ENCODE measurements at regions not wholly inside any gene's neighbourhood (a gene's known extent, or its start where the extent isn't known, plus 50 kb on each side); places are given as distances from the start of the nearest gene placed in this dataset.
"Not testable (repeated sequence)": the region's sequence is repeated elsewhere in the genome, so short reads cannot be mapped to it uniquely, and the experiment has no call there.

DNA sequence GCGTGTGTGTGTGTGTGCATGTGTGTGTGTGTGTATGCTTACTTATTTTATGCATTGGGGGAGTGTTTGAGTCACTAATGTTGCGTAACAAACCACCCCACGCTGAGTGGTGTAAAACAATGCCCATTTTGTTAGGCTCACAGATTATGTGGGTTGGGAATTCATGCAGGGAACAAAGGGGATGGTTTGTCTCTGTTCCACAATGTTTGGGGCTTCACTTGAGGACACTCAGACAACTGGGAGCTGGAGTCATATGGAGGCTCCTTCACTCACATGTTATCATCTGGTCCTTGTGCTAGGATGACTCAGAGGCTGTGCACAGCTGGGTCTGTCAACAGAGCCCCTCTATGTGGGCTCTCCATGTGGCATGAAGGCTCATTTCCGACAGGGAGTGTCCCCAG is 51.3 kb upstream of the LARGE1 start:
- DNase-seq (ENCODE audit: low spot score), result no peak

DNA sequence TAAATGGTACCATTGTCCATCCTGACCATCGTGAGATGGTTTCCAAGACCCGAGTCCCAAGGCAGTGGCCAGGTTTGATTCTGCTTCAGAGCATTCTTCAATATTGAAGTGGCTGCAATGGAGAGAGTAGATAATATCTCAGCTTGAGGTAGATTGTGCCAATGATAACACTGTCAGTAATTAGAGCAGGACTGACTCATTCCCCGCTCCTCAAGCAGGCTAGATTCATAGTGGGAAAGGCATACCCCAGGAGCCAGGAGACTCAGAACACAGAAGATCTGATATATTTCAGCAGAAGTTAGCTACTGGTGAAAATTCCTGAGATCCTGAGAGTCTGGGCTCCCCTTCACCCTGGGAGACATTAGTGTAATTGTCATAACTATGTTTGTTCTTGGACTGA is 55.6 kb upstream of the LARGE1 start:
- DNase-seq (ENCODE audit: low spot score), result no peak

GRCh38 chr22:33983558-33983957 is 63.3 kb upstream of the LARGE1 start:
- no peak for DNase-seq (ENCODE audit: low spot score)

- DNase-seq (ENCODE audit: low spot score), result no peak
Observed at GRCh38 chr22:33984211-33984610, 63.9 kb upstream of the LARGE1 start.

- DNase-seq (ENCODE audit: low spot score), result no peak
Observed at GRCh38 chr22:33984656-33985285, 64.5 kb upstream of the LARGE1 start.

- no peak for DNase-seq (ENCODE audit: low spot score)
Observed at GRCh38 chr22:33985506-33985905, 65.2 kb upstream of the LARGE1 start.

GRCh38 chr22:33986167-33986771 is 66.0 kb upstream of the LARGE1 start:
- DNase-seq (ENCODE audit: low spot score), result no peak

- no peak for DNase-seq (ENCODE audit: low spot score)
Observed at GRCh38 chr22:33986954-33987353, 66.7 kb upstream of the LARGE1 start.

DNA sequence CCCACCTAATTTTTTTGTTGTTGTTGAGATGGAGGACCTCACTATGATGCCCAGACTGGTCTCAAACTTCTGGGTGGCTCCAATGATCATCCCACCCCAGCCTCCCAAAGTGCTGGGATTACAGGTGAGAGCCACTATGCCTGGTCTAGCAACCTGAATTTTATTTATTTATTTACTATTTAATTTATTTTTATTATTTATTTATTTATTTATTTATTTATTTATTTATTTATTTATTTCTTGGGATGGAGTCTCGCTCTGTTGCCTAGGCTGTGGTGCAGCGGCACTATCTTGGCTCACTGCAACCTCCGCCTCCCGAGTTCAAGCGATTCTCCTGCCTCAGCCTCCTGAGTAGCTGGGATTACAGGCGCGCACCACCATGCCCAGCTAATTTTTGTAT is 69.0 kb upstream of the LARGE1 start:
- DNase-seq (ENCODE audit: low spot score), result not testable (repeated sequence)

DNA sequence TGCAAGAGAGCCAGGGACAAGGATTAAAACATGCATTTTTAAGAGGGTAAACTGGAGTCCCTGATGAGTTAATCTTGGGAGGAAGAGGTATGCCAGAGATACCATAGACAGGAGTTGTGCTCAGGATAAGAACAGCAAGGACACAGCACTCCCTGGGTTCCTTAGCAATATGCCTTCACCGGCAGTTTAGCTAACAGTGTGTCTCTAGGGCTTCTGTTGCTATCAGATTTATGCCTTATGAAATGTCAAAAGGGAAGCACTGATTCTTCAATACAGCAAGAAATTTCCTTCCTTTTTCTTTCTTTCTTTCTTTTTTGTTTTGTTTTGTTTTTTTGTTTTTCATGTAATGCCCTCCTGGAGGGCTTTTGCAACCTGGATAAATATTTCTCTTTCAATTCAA is 71.3 kb upstream of the LARGE1 start:
- DNase-seq (ENCODE audit: low spot score), result no peak

GRCh38 chr22:33996824-33997223 is 76.5 kb upstream of the LARGE1 start:
- DNase-seq (ENCODE audit: low spot score), result no peak

DNA sequence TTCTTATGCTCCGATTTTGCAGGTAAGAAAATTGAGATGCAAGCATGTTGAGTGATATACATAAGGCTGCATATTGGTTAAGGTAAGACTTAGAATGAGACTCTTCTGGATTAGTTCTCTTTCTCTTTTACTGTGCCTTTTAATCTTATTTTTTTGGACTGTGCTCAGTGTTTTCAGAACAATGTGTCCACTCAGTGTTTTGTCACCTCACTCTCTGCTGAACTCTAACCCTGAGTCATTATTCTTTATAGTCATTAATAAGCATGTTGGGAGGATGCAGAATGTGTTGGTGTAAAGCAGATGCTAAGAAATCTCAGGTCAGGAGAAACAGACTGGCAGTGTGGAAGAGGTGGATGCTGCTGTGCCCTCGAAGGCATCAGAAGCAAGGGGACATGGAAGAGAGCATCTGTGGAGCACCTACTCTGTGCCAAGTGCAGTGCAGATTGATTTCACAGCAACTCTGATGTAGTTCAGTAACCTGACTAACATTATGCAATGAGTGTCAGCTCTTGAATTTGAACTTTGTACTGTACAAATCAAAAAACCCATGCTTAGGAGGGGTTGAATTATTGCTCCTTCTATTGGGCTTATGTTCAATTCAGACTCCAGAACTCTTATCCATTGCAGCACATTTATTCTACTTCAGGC is 80.7 kb upstream of the LARGE1 start:
- no peak for DNase-seq (ENCODE audit: low spot score)

DNA sequence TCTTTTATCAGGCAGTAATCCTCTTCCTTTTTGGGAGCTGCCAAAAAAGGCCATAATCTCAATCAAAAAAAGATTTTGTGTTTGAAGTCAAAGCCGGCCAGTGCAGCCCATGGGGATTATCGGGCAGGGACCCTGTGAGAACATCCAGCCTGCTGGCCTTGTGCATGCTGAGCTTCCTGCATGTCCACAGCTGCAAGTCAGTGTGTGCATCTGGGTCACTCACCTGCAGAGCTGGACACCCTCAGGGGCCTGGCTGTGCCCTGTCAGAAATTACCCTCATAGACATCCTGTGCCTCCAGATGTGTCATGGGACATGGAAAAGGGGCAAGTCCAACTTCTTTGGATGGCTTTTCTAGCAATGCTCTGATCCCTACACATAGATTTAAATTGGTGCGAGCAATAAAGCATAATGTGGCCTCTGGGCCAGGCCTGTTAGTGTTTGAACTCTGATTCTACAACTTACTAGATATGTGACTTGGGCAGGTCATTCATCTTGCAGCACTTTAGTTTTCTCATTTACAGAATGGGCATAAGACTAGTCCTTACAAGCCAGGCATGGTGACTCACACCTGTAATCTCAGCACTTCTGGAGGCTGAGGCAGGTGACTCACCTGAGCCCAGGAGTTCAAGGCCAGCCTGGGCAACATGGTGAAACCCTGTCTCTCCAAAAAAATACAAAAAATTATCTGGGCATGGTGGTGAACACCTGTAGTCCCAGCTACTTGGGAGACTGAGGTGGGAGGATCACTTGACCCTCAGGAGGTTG is 81.6 kb upstream of the LARGE1 start:
- DNase-seq (ENCODE audit: low spot score), result no peak

DNA sequence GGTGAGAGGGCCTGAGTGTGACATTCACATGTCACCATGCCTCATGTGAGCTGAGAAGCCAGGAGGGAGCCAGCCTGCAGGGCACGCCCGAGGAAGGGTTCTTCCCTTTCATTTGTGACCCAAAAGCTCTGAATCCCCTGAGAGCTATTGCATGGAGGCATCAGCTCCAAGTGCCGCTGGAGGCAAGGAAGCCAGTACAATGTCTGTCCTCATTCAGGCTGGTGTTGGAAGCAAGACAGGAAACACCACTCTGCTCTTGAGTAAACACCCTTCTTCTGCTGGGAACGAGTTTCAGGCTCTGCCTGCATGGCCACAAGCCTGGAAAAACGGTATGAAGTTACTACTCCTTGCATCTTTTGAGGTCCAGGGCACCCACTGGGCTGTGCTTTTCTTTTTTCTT is 83.8 kb upstream of the LARGE1 start:
- no peak for DNase-seq (ENCODE audit: low spot score)

DNA sequence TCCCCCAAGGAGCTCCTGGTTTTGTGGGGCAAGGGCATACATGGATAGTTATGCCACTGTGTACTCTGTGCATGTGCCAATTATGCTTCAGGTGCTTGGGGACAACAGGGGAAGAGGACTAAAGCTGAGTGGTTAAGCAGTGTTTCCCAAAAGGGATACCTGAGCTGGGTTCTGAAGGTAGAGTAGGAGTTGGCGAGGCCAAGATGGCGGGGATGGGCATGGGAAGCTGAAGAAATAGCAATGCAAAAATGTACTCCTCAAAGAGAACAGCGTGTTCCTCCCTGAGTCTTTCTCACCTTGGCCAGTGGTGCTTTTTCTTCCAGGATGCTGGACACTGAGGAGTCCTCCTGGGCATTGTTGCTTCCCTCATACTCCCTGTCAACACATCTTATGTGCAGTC is 90.0 kb upstream of the LARGE1 start:
- DNase-seq (ENCODE audit: low spot score), result no peak

DNA sequence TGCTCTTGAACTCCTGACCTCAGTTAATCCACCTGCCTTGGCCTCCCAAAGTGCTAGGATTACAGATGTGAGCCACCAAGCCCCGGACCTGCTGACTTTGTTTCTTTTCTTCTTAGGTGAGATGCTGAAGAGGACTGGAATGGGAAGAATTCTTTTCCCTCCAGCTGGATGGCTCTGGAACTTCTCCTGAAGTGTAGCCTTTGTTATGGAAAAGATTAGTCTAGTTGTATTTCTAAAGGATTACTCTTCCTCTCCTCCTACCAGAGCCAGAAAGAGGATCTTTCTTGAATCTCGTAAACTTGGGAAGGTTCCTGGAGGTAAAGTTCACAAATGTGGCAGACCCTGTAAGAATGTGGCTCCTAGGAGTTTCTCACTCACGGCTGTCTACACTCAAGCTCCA is 95.4 kb upstream of the LARGE1 start:
- DNase-seq (ENCODE audit: low spot score), result no peak

- no peak for DNase-seq (ENCODE audit: low spot score)
Observed at GRCh38 chr22:34017205-34017604, 96.9 kb upstream of the LARGE1 start.

DNA sequence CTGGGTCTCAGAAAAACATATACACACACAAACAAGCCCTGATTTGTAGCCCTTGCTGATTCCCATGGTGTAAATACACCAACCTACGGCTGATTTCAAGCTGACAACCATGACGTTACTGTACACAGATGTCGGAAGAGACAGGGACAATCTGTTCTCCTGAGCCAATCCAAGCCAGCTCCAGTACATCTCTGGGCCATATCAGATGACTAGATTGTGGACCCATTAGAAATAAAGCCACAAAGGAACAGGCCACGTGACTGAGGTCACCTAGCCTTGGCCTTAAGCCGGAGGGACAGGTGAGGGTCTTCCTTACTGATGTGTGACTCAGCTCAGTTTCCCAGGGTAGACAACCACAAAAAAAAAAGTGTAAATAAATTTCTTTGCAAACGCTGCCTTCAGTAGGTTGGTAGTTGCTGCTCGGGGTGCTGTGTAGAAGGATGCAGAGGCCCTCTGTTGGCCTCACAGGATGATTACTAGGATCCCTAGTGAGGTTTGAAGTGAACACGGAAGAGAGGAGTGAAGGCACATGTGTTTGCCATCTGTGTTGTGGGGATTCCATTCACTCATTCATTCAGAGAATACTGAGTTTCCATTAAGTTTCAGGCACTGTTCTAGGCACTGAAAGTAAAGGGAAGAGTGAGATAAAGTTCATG is 99.0 kb upstream of the LARGE1 start:
- no peak for DNase-seq (ENCODE audit: low spot score)

DNA sequence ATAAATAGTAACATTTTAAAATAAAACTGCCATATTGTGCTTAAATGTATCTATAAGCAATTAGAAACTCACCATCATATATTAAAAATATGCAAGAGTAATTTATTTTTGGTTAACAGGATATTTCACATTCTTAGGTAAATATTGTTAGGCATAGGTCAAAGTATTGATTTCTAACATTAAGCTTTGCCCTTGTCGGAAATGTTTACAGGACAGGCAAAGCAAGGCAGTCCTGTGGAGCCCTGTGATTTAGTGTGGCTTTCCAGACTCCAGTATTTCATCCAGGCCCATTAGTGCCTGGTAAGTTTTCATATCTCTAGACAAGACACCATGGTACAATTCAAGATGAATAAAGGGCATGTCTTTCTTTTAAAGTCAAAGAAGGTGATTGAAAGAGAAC is 114.9 kb upstream of the LARGE1 start:
- DNase-seq (ENCODE audit: low spot score), result no peak

DNA sequence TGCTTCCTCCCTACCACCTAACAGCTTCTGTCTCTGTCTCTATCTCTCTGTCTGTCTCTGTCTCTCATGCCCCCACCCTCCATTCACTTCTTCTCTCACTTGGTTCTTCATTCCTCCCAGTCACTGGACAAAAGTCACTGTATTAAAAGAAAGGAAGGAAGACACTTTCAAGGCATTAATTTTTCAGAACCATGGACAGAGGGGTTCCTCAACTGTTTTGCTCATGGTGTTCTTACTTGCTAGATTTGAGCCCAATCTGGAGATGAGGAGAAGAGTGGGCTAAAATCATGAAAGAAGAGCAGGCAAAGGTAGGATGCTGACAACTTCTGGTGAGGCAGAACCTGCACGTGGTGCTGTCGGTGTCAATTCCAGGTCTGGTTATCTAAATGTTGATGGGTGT is 116.7 kb upstream of the LARGE1 start:
- no peak for DNase-seq (ENCODE audit: low spot score)

GRCh38 chr22:34038801-34039555 is 118.7 kb upstream of the LARGE1 start:
- no peak for DNase-seq (ENCODE audit: low spot score)

GRCh38 chr22:34045311-34045710 is 125.0 kb upstream of the LARGE1 start:
- no peak for DNase-seq (ENCODE audit: low spot score)
